Upper lobe of left lung (tissue), 6 donors: ENCODE measurements at regions not wholly inside any gene's neighbourhood (a gene's known extent, or its start where the extent isn't known, plus 50 kb on each side); places are given as distances from the start of the nearest gene placed in this dataset.

Source experiments
- ATAC-seq, 2 donors: fragments of 200-7000 bp; cut with Tn5 transposase; one replicate each; pipeline ENCODE4 v1.9.1; 2022; ENCODE audit warnings: mild to moderate bottlenecking in 2 of 2, moderate library complexity in 2 of 2; ENCODE audit not compliant: low FRiP score in 2 of 2
- DNase-seq, 2 donors: peaks; one replicate each; pipeline ENCODE4 v3.0.0-alpha.2; 2019 to 2020
- H3K27ac ChIP-seq, 4 donors: fragments of 200-600 bp; sonication (generic); one replicate each; pipeline ENCODE4 v1.5.1; 2016 to 2019
- H3K27me3 ChIP-seq, 4 donors: fragments of 200-600 bp; sonication (generic); one replicate each; pipeline ENCODE4 v1.5.1; 2017 to 2019
- H3K36me3 ChIP-seq, 4 donors: fragments of 200-600 bp; sonication (generic); one replicate each; pipeline ENCODE4 v1.5.1; 2016 to 2019
- H3K4me1 ChIP-seq, 4 donors: fragments of 200-600 bp; sonication (generic); one replicate each; pipeline ENCODE4 v1.5.1; 2018 to 2019
- H3K4me3 ChIP-seq, 4 donors: fragments of 200-600 bp; sonication (generic); one replicate each; pipeline ENCODE4 v1.5.1; 2017 to 2019; ENCODE audit warnings: mild to moderate bottlenecking in 2 of 4, moderate library complexity in 1 of 4
- H3K9me3 ChIP-seq, 4 donors: fragments of 200-600 bp; sonication (generic); one replicate each; pipeline ENCODE4 v1.5.1; 2018 to 2019
- EP300 ChIP-seq, 4 donors: sonication (generic); formaldehyde crosslinking; IDR thresholded peaks; one replicate each; pipeline ENCODE4 v1.5.1; 2017; ENCODE audit warnings: antibody characterized with exemption in 4 of 4, control low read depth in 2 of 4
- POLR2A ChIP-seq, 4 donors: fragments of 450-650 bp; IDR thresholded peaks; one replicate each; pipeline ENCODE4 v1.5.1; 2016 to 2017; ENCODE audit warnings: antibody characterized with exemption in 4 of 4, mild to moderate bottlenecking in 2 of 4
- POLR2AphosphoS5 ChIP-seq, 2 donors: sonication (generic); formaldehyde crosslinking; IDR thresholded peaks; one replicate each; pipeline ENCODE4 v1.5.1; 2017; ENCODE audit warnings: antibody characterized with exemption in 2 of 2
- WGBS, 2 donors: methylation state at CpG; one replicate each; pipeline ENCODE4 v1.1.5; 2017 to 2018; 5-methylcytosine and 5-hydroxymethylcytosine counted together
- TF ChIP-seq, protein P1 (sequence below), 6 experiments: fragments of 450-650 bp in 4 of 6; fragments of 200-600 bp in 2 of 6; sonication (generic) in 2 of 6; IDR thresholded peaks; one replicate each; pipeline ENCODE4 v1.5.1; 2016 to 2019; ENCODE audit warnings: antibody characterized with exemption in 6 of 6
- donor health status: DM: no; HTN: no; CAD: no; lungs with moderate emphysema.
- donor health status: DM: no; HTN: yes; CAD: no; lungs with severe emphysema.

DNA sequence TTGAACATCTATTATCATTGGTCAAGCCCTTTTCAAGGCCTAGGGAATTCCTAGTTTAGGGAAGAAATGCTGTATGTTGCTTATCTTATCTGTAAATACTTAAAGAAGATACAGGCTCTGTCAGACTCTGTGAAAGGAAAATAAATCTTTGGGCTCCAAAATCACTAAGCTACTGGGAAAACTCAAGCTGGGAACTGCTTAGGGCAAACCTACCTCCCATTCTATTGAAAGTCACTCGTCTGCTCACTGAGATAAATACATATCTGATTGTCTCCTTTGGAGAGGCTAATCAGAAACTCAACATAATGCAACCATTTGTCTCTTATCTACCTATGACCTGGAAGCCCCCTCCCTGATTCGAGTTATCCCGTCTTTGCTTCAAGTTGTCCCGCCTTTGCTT, 108.6 kb upstream of the NDST4 start:
- H3K27ac ChIP-seq = no peak overlapping the region
- H3K4me3 ChIP-seq = no peak overlapping the region
- ATAC-seq = no peak
- no peaks in the 10 kb centered on the region for H3K36me3 ChIP-seq
- no peaks in the 10 kb centered on the region for H3K9me3 ChIP-seq
- no peak for DNase-seq
- TF ChIP-seq, protein P1, sequence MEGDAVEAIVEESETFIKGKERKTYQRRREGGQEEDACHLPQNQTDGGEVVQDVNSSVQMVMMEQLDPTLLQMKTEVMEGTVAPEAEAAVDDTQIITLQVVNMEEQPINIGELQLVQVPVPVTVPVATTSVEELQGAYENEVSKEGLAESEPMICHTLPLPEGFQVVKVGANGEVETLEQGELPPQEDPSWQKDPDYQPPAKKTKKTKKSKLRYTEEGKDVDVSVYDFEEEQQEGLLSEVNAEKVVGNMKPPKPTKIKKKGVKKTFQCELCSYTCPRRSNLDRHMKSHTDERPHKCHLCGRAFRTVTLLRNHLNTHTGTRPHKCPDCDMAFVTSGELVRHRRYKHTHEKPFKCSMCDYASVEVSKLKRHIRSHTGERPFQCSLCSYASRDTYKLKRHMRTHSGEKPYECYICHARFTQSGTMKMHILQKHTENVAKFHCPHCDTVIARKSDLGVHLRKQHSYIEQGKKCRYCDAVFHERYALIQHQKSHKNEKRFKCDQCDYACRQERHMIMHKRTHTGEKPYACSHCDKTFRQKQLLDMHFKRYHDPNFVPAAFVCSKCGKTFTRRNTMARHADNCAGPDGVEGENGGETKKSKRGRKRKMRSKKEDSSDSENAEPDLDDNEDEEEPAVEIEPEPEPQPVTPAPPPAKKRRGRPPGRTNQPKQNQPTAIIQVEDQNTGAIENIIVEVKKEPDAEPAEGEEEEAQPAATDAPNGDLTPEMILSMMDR (IDR thresholded peaks at IDR 0.05) = no peak
- TF ChIP-seq POLR2A (IDR thresholded peaks at IDR 0.05) (no peak), POLR2AphosphoS5 (IDR thresholded peaks at IDR 0.05) (no peak), EP300 (IDR thresholded peaks at IDR 0.05) (no peak)
- 66 to 70% methylated on average over 4 of the region's 4 CpGs for WGBS, 2 donors
- H3K27me3 ChIP-seq = no peaks in the 10 kb centered on the region
- H3K4me1 ChIP-seq = no peaks in the 10 kb centered on the region

DNA sequence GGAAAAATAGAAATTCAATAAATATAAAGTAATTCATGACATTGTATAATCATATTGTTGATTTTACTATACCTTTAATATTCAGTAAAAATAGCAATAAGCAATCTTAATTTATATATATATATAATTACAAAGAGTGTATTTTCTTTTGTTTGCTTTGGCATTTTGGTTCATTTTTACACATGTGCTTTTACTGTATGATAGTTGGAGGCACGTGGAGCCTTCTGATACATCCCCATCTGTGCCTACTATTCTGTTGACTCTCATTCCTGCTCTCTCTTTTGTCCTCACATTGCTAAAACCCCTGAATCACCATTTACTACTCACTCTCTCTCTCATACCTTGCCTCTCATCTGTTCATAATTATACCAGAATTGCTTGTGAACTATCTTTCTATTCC, 106.4 kb upstream of the NDST4 start:
- no peak overlapping the region for H3K4me3 ChIP-seq
- DNase-seq (no peak), ATAC-seq (no peak)
- no peaks in the 10 kb centered on the region for H3K27me3 ChIP-seq
- no peak overlapping the region for H3K27ac ChIP-seq
- no peaks in the 10 kb centered on the region for H3K36me3 ChIP-seq
- H3K4me1 ChIP-seq = no peaks in the 10 kb centered on the region
- TF ChIP-seq, protein P1 (IDR thresholded peaks at IDR 0.05) = no peak
- TF ChIP-seq POLR2A (IDR thresholded peaks at IDR 0.05) (no peak), POLR2AphosphoS5 (IDR thresholded peaks at IDR 0.05) (no peak), EP300 (IDR thresholded peaks at IDR 0.05) (no peak)
- 65 to 67% methylated on average over 1 of the region's 1 CpG for WGBS, 2 donors
- H3K9me3 ChIP-seq = no peaks in the 10 kb centered on the region

DNA sequence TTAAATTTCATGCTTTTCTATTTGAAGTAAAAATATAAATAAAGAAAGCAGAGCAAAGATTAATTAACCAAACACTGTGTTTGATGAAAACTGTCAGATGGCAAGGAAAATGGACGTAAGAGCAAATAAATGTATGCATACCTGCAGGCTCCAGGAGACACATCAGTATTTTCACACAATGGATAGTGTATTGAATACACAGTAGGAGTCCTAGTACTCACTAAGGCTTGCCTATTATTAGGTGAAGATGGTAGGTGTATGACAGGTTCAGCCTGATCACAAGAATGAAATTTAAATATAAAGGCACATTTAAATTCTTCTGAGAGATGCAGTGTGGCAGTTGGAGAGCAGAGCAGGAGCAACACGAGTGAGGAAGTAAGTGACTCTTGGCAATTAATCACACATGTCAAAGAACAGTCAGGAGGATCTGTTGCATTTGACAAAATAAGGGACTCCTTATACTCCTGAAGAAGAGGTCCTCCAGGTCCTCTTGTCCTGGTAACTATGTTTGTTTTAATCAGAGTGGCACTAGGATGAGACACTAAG, 106.0 kb upstream of the NDST4 start:
- H3K4me3 ChIP-seq = no peak overlapping the region
- H3K27me3 ChIP-seq = no peaks in the 10 kb centered on the region
- WGBS, 2 donors = 21 to 41% methylated on average over 2 of the region's 2 CpGs
- no peaks in the 10 kb centered on the region for H3K4me1 ChIP-seq
- H3K9me3 ChIP-seq = no peaks in the 10 kb centered on the region
- ATAC-seq (no peak), DNase-seq (no peak)
- no peaks in the 10 kb centered on the region for H3K36me3 ChIP-seq
- H3K27ac ChIP-seq = no peak overlapping the region
- TF ChIP-seq POLR2AphosphoS5 (IDR thresholded peaks at IDR 0.05) (no peak), POLR2A (IDR thresholded peaks at IDR 0.05) (no peak), EP300 (IDR thresholded peaks at IDR 0.05) (no peak)
- TF ChIP-seq, protein P1 (IDR thresholded peaks at IDR 0.05) = no peak

DNA sequence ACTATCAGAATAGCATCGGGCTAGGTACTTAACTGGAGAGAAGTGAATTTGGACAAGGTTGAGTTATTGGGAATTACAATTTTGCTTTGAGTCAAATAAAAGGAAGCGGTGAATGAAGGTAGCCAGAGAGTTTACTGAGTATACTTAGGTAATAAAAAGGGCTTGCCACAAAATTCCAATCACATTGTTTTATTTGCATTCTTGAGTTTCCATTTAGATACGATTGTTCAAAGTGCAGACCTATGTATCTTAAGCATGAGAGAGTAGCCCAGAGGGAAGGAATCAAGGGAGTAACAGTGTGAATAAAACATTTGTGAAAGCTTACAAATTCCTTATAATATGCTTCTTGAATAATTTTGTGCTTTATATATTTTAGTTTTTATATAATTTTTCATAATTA, 102.5 kb upstream of the NDST4 start:
- ATAC-seq (no peak), DNase-seq (no peak)
- TF ChIP-seq EP300 (IDR thresholded peaks at IDR 0.05) = no peak
- TF ChIP-seq, protein P1 (IDR thresholded peaks at IDR 0.05) = no peak
- no peak for TF ChIP-seq POLR2A (IDR thresholded peaks at IDR 0.05)
- TF ChIP-seq POLR2AphosphoS5 (IDR thresholded peaks at IDR 0.05) = no peak
- Histone ChIP-seq H3K27me3 (no peaks in the 10 kb centered on the region), H3K27ac (no peak overlapping the region), H3K4me3 (no peak overlapping the region), H3K4me1 (no peaks in the 10 kb centered on the region), H3K36me3 (no peaks in the 10 kb centered on the region), H3K9me3 (no peaks in the 10 kb centered on the region)
- WGBS, 2 donors = 67 to 82% methylated on average over 3 of the region's 3 CpGs

DNA sequence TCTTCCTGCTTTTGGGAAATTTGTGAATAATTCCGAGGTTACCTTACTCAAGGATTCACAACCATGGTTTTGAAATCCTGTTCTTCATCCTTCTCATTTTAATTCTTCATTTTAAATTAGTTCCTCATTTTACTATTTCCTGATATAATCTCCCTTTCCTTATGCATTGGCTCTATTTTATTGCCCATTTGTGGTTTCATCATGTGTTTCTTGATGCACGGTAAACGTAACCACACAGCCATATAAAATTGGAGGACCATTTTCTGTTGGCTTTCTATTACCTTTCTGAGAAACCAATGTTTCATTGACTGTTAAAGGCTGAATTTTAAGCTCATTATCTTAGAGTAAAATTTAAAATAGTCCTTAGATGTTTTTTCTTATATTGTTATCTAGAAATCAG, 100.3 kb upstream of the NDST4 start:
- no peaks in the 10 kb centered on the region for H3K27me3 ChIP-seq
- DNase-seq = no peak
- H3K27ac ChIP-seq = no peak overlapping the region
- H3K36me3 ChIP-seq = no peaks in the 10 kb centered on the region
- H3K4me3 ChIP-seq = no peak overlapping the region
- ATAC-seq = no peak
- no peaks in the 10 kb centered on the region for H3K9me3 ChIP-seq
- no peaks in the 10 kb centered on the region for H3K4me1 ChIP-seq
- 65 to 71% methylated on average over 3 of the region's 3 CpGs for WGBS, 2 donors
- TF ChIP-seq, protein P1 (IDR thresholded peaks at IDR 0.05) = no peak
- TF ChIP-seq POLR2AphosphoS5 (IDR thresholded peaks at IDR 0.05) (no peak), EP300 (IDR thresholded peaks at IDR 0.05) (no peak), POLR2A (IDR thresholded peaks at IDR 0.05) (no peak)
